ENCODE measurements at regions not wholly inside any gene's neighbourhood (a gene's known extent, or its start where the extent isn't known, plus 50 kb on each side); places are given as distances from the start of the nearest gene placed in this dataset.

DNA sequence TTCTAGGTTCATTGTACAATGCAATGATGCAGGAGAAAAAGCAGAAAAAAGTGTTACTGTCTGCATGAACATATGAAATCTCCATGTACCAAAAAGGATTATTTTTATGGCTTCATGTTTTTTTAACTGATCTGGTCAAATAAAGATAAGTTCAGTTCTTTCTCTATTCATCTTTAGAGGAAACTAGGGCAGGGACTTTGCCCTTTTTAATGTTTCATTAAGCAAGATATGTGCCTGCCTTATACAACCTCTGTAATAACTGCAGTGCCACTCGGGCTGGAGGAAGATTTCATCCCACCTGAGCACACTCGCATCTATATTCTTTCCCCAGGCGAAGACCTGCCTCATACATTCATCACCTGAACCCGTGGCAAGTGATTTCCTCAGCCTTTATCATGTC lies 157.9 kb upstream of the DDX18 start:
- TF ChIP-seq POLR2AphosphoS5 (IDR thresholded peaks at IDR 0.05) (no peak), POLR2A (IDR thresholded peaks at IDR 0.05) (no peak)
- TF ChIP-seq, protein P1, sequence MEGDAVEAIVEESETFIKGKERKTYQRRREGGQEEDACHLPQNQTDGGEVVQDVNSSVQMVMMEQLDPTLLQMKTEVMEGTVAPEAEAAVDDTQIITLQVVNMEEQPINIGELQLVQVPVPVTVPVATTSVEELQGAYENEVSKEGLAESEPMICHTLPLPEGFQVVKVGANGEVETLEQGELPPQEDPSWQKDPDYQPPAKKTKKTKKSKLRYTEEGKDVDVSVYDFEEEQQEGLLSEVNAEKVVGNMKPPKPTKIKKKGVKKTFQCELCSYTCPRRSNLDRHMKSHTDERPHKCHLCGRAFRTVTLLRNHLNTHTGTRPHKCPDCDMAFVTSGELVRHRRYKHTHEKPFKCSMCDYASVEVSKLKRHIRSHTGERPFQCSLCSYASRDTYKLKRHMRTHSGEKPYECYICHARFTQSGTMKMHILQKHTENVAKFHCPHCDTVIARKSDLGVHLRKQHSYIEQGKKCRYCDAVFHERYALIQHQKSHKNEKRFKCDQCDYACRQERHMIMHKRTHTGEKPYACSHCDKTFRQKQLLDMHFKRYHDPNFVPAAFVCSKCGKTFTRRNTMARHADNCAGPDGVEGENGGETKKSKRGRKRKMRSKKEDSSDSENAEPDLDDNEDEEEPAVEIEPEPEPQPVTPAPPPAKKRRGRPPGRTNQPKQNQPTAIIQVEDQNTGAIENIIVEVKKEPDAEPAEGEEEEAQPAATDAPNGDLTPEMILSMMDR (IDR thresholded peaks at IDR 0.05) = no peak

Measured in gastroesophageal sphincter (tissue), 3 donors.